Heart left ventricle (tissue), 13 donors: ENCODE measurements at regions not wholly inside any gene's neighbourhood (a gene's known extent, or its start where the extent isn't known, plus 50 kb on each side); places are given as distances from the start of the nearest gene placed in this dataset.

Experiments used
- POLR2A ChIP-seq, 2 donors: fragments of 450-650 bp; IDR thresholded peaks; one replicate each; pipeline ENCODE4 v1.6.1; 2017; ENCODE audit warnings: antibody characterized with exemption in 2 of 2, mild to moderate bottlenecking in 2 of 2, moderate library complexity in 2 of 2
- TF ChIP-seq, protein P1 (sequence below), 12 donors: fragments of 200-600 bp; sonication (generic) in 4 of 12; IDR thresholded peaks; one replicate each; pipeline versions ENCODE4 v1.5.0 to v1.8.0; 2018 to 2022; ENCODE audit warnings: antibody characterized with exemption in 12 of 12, mild to moderate bottlenecking in 5 of 12
- donor health status: ischemic (EF 13 %, LVEDD 7.1; RV severe dilation, severe dysfunction).
- donor health status: DM: no; HTN: yes; CAD: no.
- donor health status: DM: no; HTN: no; CAD: no.
- donor health status: ischemic (EF 25% LVEDD 6.9; RV normal size, moderate dysfunction).
- donor health status: ischemic (EF 25% LVEDD 5.7; RV mildly dilated, moderate dysfunction).
- donor health status: ischemic (EF 35%, LVEDD 5.7; RV mildly dilated, moderate dysfunction).
- donor health status: nonischemic (EF 11% LVEDD 7.7; RV severe dilation, severe dysfunction).
- donor health status: DM: yes; HTN: yes; CAD: no.
- donor health status: PGD.
- donor health status: ischemic (EF 29% LVEDD 5.4; RV normal size, mild dysfunction).
- donor health status: nonischemic (EF 23%, LVEDD 6.1; RV moderate dilation, normal function).

DNA sequence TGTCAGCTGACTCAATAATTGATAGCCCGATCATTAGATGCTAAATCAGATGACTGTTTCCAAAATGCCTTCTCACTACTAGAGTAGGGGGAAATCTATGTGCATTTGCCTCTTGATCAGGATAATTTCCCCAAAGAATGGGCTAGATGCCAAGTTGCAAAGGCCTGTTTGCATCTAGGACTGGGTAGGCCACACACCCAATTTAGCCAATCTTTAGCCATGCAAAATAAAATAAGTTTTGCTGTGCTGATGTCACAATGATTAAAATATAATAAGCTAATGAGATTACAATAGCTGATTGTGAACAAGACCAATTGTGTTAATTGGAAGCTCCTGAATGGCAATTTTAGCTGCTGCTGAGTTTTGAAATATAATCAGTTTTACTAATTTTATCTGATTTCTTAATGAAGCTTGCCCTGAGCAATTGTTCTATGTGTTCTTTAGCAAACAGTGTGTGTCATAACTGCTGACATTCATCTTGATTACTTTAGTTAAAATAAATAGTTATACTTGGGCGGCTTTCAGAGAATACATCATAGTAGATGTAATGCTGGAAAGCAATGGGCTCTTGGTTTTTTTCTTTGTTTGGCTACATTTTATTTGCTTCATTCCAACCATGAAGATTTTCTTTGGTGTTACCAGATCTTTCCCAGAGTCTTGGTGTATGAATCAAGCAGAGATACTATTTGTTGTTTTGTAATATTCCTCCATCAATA is 973.2 kb upstream of the SLC35B3 start:
- TF ChIP-seq POLR2A (IDR thresholded peaks at IDR 0.05): no peak
- TF ChIP-seq, protein P1, sequence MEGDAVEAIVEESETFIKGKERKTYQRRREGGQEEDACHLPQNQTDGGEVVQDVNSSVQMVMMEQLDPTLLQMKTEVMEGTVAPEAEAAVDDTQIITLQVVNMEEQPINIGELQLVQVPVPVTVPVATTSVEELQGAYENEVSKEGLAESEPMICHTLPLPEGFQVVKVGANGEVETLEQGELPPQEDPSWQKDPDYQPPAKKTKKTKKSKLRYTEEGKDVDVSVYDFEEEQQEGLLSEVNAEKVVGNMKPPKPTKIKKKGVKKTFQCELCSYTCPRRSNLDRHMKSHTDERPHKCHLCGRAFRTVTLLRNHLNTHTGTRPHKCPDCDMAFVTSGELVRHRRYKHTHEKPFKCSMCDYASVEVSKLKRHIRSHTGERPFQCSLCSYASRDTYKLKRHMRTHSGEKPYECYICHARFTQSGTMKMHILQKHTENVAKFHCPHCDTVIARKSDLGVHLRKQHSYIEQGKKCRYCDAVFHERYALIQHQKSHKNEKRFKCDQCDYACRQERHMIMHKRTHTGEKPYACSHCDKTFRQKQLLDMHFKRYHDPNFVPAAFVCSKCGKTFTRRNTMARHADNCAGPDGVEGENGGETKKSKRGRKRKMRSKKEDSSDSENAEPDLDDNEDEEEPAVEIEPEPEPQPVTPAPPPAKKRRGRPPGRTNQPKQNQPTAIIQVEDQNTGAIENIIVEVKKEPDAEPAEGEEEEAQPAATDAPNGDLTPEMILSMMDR (IDR thresholded peaks at IDR 0.05): no peak
